Nephron progenitor cell (in vitro differentiated cells): ENCODE measurements at regions not wholly inside any gene's neighbourhood (a gene's known extent, or its start where the extent isn't known, plus 50 kb on each side); places are given as distances from the start of the nearest gene placed in this dataset.

ENCODE experiments used
- DNase-seq: peaks from one replicate; pipeline ENCODE4 v3.0.0; 2021
- H3K27ac Mint-ChIP-seq: 2 replicates; pipeline ENCODE4 v1.8.0; 2021; ENCODE audit warnings: mild to moderate bottlenecking, moderate library complexity, mixed read lengths
- H3K27me3 Mint-ChIP-seq: 2 replicates; pipeline ENCODE4 v1.8.0; 2021; ENCODE audit warnings: mild to moderate bottlenecking, low read depth, mixed read lengths; ENCODE audit not compliant: poor library complexity
- H3K36me3 Mint-ChIP-seq: 2 replicates; pipeline ENCODE4 v1.8.0; 2021; ENCODE audit warnings: low read depth, mixed read lengths
- H3K4me1 Mint-ChIP-seq: 2 replicates; pipeline ENCODE4 v1.8.0; 2021; ENCODE audit warnings: mixed read lengths
- H3K4me3 Mint-ChIP-seq: 2 replicates; pipeline ENCODE4 v1.8.0; 2021; ENCODE audit warnings: mild to moderate bottlenecking, moderate library complexity, mixed read lengths
- H3K9me3 Mint-ChIP-seq: 2 replicates; pipeline ENCODE4 v1.8.0; 2021; ENCODE audit warnings: mild to moderate bottlenecking, moderate library complexity, mixed read lengths
- TF ChIP-seq, protein P1 (sequence below): fragments of 200-600 bp; sonication (generic); IDR thresholded peaks from 2 replicates; pipeline ENCODE4 v1.5.0; 2021; ENCODE audit warnings: antibody characterized with exemption

GRCh38 chr20:21812379-21812778 lies 106.9 kb downstream of the PAX1 start:
- Mint-ChIP-seq H3K9me3 (no peaks in the 10 kb centered on the region), H3K4me3 (no peak overlapping the region), H3K27me3 (peaks cover 17% of the 10 kb centered on the region), H3K36me3 (no peaks in the 10 kb centered on the region), H3K4me1 (no peaks in the 10 kb centered on the region), H3K27ac (no peak overlapping the region)
- no peak for DNase-seq
- TF ChIP-seq, protein P1, sequence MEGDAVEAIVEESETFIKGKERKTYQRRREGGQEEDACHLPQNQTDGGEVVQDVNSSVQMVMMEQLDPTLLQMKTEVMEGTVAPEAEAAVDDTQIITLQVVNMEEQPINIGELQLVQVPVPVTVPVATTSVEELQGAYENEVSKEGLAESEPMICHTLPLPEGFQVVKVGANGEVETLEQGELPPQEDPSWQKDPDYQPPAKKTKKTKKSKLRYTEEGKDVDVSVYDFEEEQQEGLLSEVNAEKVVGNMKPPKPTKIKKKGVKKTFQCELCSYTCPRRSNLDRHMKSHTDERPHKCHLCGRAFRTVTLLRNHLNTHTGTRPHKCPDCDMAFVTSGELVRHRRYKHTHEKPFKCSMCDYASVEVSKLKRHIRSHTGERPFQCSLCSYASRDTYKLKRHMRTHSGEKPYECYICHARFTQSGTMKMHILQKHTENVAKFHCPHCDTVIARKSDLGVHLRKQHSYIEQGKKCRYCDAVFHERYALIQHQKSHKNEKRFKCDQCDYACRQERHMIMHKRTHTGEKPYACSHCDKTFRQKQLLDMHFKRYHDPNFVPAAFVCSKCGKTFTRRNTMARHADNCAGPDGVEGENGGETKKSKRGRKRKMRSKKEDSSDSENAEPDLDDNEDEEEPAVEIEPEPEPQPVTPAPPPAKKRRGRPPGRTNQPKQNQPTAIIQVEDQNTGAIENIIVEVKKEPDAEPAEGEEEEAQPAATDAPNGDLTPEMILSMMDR = no peak

DNA sequence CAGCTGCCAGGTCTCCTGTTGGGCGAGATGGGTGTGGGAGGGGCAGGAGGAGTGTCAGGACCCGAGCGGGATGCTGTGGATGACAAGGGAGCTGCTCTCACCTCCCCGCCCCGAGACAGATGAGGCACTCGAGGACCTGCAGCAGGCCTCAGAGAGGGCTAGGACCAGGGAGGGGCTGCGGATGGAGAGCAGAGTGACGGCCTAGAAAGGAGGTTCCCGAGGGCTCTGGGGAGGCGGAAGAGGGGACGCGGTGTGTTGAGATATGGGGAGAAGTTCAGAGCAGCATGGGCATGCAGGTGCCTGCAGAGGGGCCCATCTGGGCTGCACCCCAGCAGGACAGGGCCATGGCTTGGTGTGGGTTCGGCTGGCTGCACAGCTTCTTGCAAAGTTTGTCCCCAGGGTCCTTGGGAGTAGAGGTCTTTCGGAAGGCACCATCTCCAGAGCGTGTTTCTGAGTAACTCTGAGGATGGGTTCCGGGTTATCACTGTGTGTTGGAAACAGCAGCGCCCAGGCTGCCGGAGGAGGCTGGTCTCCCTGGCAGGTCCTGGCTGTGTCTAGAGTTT lies 104.6 kb downstream of the PAX1 start:
- Mint-ChIP-seq H3K4me3 (no peak overlapping the region), H3K36me3 (no peaks in the 10 kb centered on the region), H3K4me1 (no peaks in the 10 kb centered on the region), H3K27me3 (peaks cover 22% of the 10 kb centered on the region), H3K27ac (no peak overlapping the region), H3K9me3 (no peaks in the 10 kb centered on the region)
- DNase-seq = no peak
- TF ChIP-seq, protein P1 = no peak

DNA sequence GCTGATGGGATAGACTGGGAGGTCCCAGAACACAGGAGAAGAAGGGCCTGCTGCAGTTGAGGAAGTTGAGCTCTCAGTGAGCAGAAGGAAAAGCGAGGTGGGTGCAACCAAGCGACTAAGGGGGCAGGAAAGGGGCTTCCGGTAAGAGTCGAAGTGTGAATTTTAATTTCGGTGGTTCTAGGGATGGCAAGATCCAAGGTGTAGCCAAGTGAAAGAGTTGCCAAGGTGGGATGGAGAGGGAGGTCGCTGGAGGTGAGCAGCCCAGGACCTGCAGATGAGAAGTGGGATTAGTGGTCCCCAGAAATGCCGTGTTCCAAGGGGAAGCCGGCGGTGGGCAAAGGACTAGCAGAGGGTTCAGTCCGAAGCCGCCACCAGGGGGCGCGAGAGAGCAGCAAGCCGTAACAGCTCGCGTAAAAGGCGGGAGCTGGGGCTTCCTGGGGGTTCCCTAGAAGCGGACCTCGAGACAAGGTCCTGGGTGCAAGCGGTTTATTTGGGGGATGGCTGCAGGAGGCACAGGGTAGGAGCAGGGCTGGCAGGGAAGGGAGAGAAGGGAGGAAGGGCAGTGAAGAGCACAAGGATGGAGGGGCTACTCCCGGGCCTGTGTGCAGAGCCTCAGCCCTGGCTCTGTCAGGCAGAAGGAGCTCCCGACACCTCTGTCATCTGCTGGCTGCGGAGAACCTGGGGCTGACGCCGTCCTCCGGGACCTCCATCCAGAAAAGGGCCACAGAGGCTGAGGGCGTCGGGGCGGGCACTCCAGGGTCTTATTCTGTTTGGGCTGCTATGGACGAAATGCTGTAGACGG lies 103.6 kb downstream of the PAX1 start:
- peaks cover 20% of the 10 kb centered on the region for H3K27me3 Mint-ChIP-seq
- H3K4me3 Mint-ChIP-seq = no peak overlapping the region

GRCh38 chr20:21808139-21808538 lies 102.7 kb downstream of the PAX1 start:
- DNase-seq = no peak
- H3K36me3 Mint-ChIP-seq = no peaks in the 10 kb centered on the region
- no peaks in the 10 kb centered on the region for H3K9me3 Mint-ChIP-seq
- H3K27me3 Mint-ChIP-seq = peaks cover 23% of the 10 kb centered on the region
- H3K27ac Mint-ChIP-seq = no peak overlapping the region
- H3K4me1 Mint-ChIP-seq = no peaks in the 10 kb centered on the region
- H3K4me3 Mint-ChIP-seq = no peak overlapping the region
- TF ChIP-seq, protein P1 = no peak

More for the DNA sequence above, 103.6 kb downstream of the PAX1 start:
- Mint-ChIP-seq H3K9me3 (no peaks in the 10 kb centered on the region), H3K36me3 (no peaks in the 10 kb centered on the region), H3K4me1 (no peaks in the 10 kb centered on the region), H3K27ac (no peak overlapping the region)
- TF ChIP-seq, protein P1 = peak; percentile 69
- DNase-seq = peak; percentile 79

- H3K27ac Mint-ChIP-seq = no peak overlapping the region
- no peaks in the 10 kb centered on the region for H3K36me3 Mint-ChIP-seq
- H3K4me1 Mint-ChIP-seq = peaks cover 7% of the 10 kb centered on the region
- H3K4me3 Mint-ChIP-seq = no peak overlapping the region
- DNase-seq = no peak
- H3K27me3 Mint-ChIP-seq = peaks cover 31% of the 10 kb centered on the region
- H3K9me3 Mint-ChIP-seq = no peaks in the 10 kb centered on the region
- TF ChIP-seq, protein P1 = no peak
Measured at GRCh38 chr20:21804802-21805201, 99.3 kb downstream of the PAX1 start.

- DNase-seq = no peak
- Mint-ChIP-seq H3K27me3 (peaks cover 19% of the 10 kb centered on the region), H3K9me3 (peaks cover 3% of the 10 kb centered on the region), H3K4me1 (peaks cover 10% of the 10 kb centered on the region), H3K36me3 (no peaks in the 10 kb centered on the region), H3K4me3 (no peak overlapping the region), H3K27ac (no peak overlapping the region)
- TF ChIP-seq, protein P1 = no peak
Measured at GRCh38 chr20:21801193-21801592, 95.7 kb downstream of the PAX1 start.
